Liver (tissue), 8 donors: ENCODE measurements at regions not wholly inside any gene's neighbourhood (a gene's known extent, or its start where the extent isn't known, plus 50 kb on each side); places are given as distances from the start of the nearest gene placed in this dataset.

Source experiments
- DNase-seq: peaks from one replicate; pipeline ENCODE4 v3.0.0-alpha.2; 2017; ENCODE audit warnings: low spot score
- H3K27ac ChIP-seq, 2 donors: one replicate each; pipeline ENCODE4 v1.7.0; 2013; ENCODE audit warnings: inconsistent platforms in 2 of 2, low read length in 2 of 2, control low read depth in 1 of 2, low read depth in 1 of 2, mild to moderate bottlenecking in 1 of 2
- H3K27me3 ChIP-seq, 4 donors: one replicate each; pipeline versions ENCODE4 v1.6.1 to v1.7.0; 2013; ENCODE audit warnings: low read length in 3 of 4, inconsistent platforms in 1 of 4, mild to moderate bottlenecking in 1 of 4, moderate library complexity in 1 of 4; ENCODE audit not compliant: control insufficient read depth in 4 of 4, insufficient read depth in 4 of 4
- H3K36me3 ChIP-seq, 4 donors: one replicate each; pipeline versions ENCODE4 v1.6.1 to v1.7.0; 2013; ENCODE audit warnings: low read length in 3 of 4, mild to moderate bottlenecking in 3 of 4, low read depth in 1 of 4, moderate library complexity in 1 of 4; ENCODE audit not compliant: control insufficient read depth in 4 of 4, insufficient read depth in 3 of 4
- H3K4me1 ChIP-seq, 4 donors: one replicate each; pipeline versions ENCODE4 v1.6.1 to v1.7.0; 2013; ENCODE audit warnings: low read length in 3 of 4, mild to moderate bottlenecking in 3 of 4, moderate library complexity in 1 of 4; ENCODE audit not compliant: control insufficient read depth in 4 of 4, insufficient read depth in 4 of 4
- H3K4me3 ChIP-seq, 3 donors: one replicate each; pipeline versions ENCODE4 v1.6.1 to v1.7.0; 2013; ENCODE audit warnings: low read length in 3 of 3, control low read depth in 1 of 3, low read depth in 1 of 3, mild to moderate bottlenecking in 1 of 3
- H3K9ac ChIP-seq, 2 donors: one replicate each; pipeline ENCODE4 v1.7.0; 2013; ENCODE audit warnings: low read length in 2 of 2, mild to moderate bottlenecking in 2 of 2, moderate library complexity in 2 of 2, control low read depth in 1 of 2, low read depth in 1 of 2
- H3K9me3 ChIP-seq, 4 donors: one replicate each; pipeline versions ENCODE4 v1.6.1 to v1.7.0; 2013; ENCODE audit warnings: low read length in 3 of 4; ENCODE audit not compliant: control insufficient read depth in 4 of 4
- ATF3 ChIP-seq: IDR thresholded peaks from 2 replicates; pipeline ENCODE4 v1.6.1; 2016; ENCODE audit warnings: antibody characterized with exemption
- CTCF ChIP-seq: fragments of 150-350 bp; IDR thresholded peaks from 2 replicates; pipeline ENCODE4 v1.5.1; 2017; ENCODE audit warnings: improper control_type of control experiment, low read depth, low read length; ENCODE audit not compliant: missing input control
- EGR1 ChIP-seq, 2 donors: IDR thresholded peaks; 2 replicates each; pipeline ENCODE4 v1.6.1; 2016 to 2018; ENCODE audit warnings: antibody characterized with exemption in 2 of 2, low read depth in 2 of 2
- FOXA1 ChIP-seq: IDR thresholded peaks from 2 replicates; pipeline ENCODE4 v1.6.1; 2016; ENCODE audit warnings: antibody characterized with exemption
- FOXA2 ChIP-seq: IDR thresholded peaks from 2 replicates; pipeline ENCODE4 v1.6.1; 2016; ENCODE audit warnings: antibody characterized with exemption
- GABPA ChIP-seq, 2 donors: IDR thresholded peaks in 1 of 2; conservative IDR thresholded peaks in 1 of 2; 2 replicates each; pipeline ENCODE4 v1.6.1; 2016; ENCODE audit warnings: antibody characterized with exemption in 2 of 2, mild to moderate bottlenecking in 1 of 2, moderate library complexity in 1 of 2
- HNF4A ChIP-seq, 2 donors: conservative IDR thresholded peaks; 2 replicates each; pipeline ENCODE4 v1.6.1; 2016; ENCODE audit warnings: antibody characterized with exemption in 2 of 2, mild to moderate bottlenecking in 2 of 2
- HNF4G ChIP-seq: IDR thresholded peaks from 2 replicates; pipeline ENCODE4 v1.6.1; 2016; ENCODE audit warnings: antibody characterized with exemption
- JUND ChIP-seq, 2 donors: IDR thresholded peaks; 2 replicates each; pipeline ENCODE4 v1.6.1; 2016; ENCODE audit warnings: antibody characterized with exemption in 2 of 2
- MAX ChIP-seq: IDR thresholded peaks from 2 replicates; pipeline ENCODE4 v1.6.1; 2016; ENCODE audit warnings: antibody characterized with exemption
- NR2F2 ChIP-seq: IDR thresholded peaks from 2 replicates; pipeline ENCODE4 v1.6.1; 2016; ENCODE audit warnings: antibody characterized with exemption
- RAD21 ChIP-seq, 2 donors: IDR thresholded peaks; 2 replicates each; pipeline ENCODE4 v1.6.1; 2016; ENCODE audit warnings: antibody characterized with exemption in 2 of 2, mild to moderate bottlenecking in 2 of 2
- REST ChIP-seq: IDR thresholded peaks from 2 replicates; pipeline ENCODE4 v1.6.1; 2016; ENCODE audit warnings: antibody characterized with exemption, mild to moderate bottlenecking
- SP1 ChIP-seq: IDR thresholded peaks from 2 replicates; pipeline ENCODE4 v1.6.1; 2018; ENCODE audit warnings: antibody characterized with exemption, mild to moderate bottlenecking
- TAF1 ChIP-seq: conservative IDR thresholded peaks from 2 replicates; pipeline ENCODE4 v1.6.1; 2016; ENCODE audit warnings: antibody characterized with exemption, mild to moderate bottlenecking
- YY1 ChIP-seq: IDR thresholded peaks from 2 replicates; pipeline ENCODE4 v1.6.1; 2016; ENCODE audit warnings: antibody characterized with exemption, mild to moderate bottlenecking
- ZBTB33 ChIP-seq: IDR thresholded peaks from 2 replicates; pipeline ENCODE4 v1.6.1; 2016; ENCODE audit warnings: antibody characterized with exemption
- WGBS: extraction: QIAGEN DNeasy Blood & Tissue Kit; methylation state at CpG from one replicate; pipeline ENCODE4 v1.1.7; 2013; 5-methylcytosine and 5-hydroxymethylcytosine counted together
- donor health status: healthy.
- donor health status: healthy.
- donor health status: healthy.
- donor health status: healthy.
- donor health status: healthy.

GRCh38 chr17:22145605-22146178 lies 453.4 kb downstream of the KCNJ18 start:
- H3K27ac ChIP-seq = no peak overlapping the region
- no peak overlapping the region for H3K4me3 ChIP-seq
- no peaks in the 10 kb centered on the region for H3K4me1 ChIP-seq
- TF ChIP-seq YY1 = no peak
- TF ChIP-seq ZBTB33 = no peak
- TF ChIP-seq HNF4G = no peak
- TF ChIP-seq NR2F2 = no peak
- no peak for TF ChIP-seq RAD21 (IDR thresholded peaks at IDR 0.05)
- no peak for TF ChIP-seq FOXA1
- TF ChIP-seq HNF4A (conservative IDR thresholded peaks at IDR 0.05) = no peak
- TF ChIP-seq SP1 = no peak
- TF ChIP-seq FOXA2 = no peak
- no peak for TF ChIP-seq REST
- TF ChIP-seq EGR1 (IDR thresholded peaks at IDR 0.05; ENCODE audit: low read depth in 2 of 2) = no peak
- no peak for TF ChIP-seq ATF3
- no peak for TF ChIP-seq GABPA (IDR thresholded peaks at IDR 0.05 in 1 of 2, conservative IDR thresholded peaks at IDR 0.05 in 1 of 2)
- TF ChIP-seq JUND (IDR thresholded peaks at IDR 0.05) = no peak
- H3K9me3 ChIP-seq = no peaks in the 10 kb centered on the region
- H3K9ac ChIP-seq = no peak overlapping the region
- no peaks in the 10 kb centered on the region for H3K36me3 ChIP-seq
- H3K27me3 ChIP-seq = no peaks in the 10 kb centered on the region
- WGBS = 71% methylated on average over 13 of the region's 13 CpGs
- no peak for DNase-seq

- no peak for DNase-seq
- Histone ChIP-seq H3K36me3 (no peaks in the 10 kb centered on the region), H3K27ac (no peak overlapping the region), H3K27me3 (no peaks in the 10 kb centered on the region), H3K9ac (no peak overlapping the region), H3K4me3 (no peak overlapping the region), H3K9me3 (no peaks in the 10 kb centered on the region), H3K4me1 (no peaks in the 10 kb centered on the region)
- 40% methylated on average over 1 of the region's 1 CpG for WGBS
- TF ChIP-seq EGR1 (IDR thresholded peaks at IDR 0.05; ENCODE audit: low read depth in 2 of 2) (no peak), REST (no peak), MAX (no peak), FOXA2 (no peak), NR2F2 (no peak), ATF3 (no peak), TAF1 (no peak), SP1 (no peak), HNF4G (no peak), GABPA (IDR thresholded peaks at IDR 0.05 in 1 of 2, conservative IDR thresholded peaks at IDR 0.05 in 1 of 2) (no peak), HNF4A (conservative IDR thresholded peaks at IDR 0.05) (no peak), FOXA1 (no peak), ZBTB33 (no peak), RAD21 (IDR thresholded peaks at IDR 0.05) (no peak), JUND (IDR thresholded peaks at IDR 0.05) (no peak), CTCF (no peak)
These were observed 466.0 kb downstream of the KCNJ18 start for GRCh38 chr17:22158364-22158763.
